ENCODE measurements at regions not wholly inside any gene's neighbourhood (a gene's known extent, or its start where the extent isn't known, plus 50 kb on each side); places are given as distances from the start of the nearest gene placed in this dataset.

- no peaks in the 10 kb centered on the region for H3K36me3 ChIP-seq (replicated peaks in 1 of 2; ENCODE audit: control extremely low read depth in 1 of 2, control insufficient read depth in 1 of 2, extremely low read depth in 1 of 2, insufficient read depth in 2 of 2, low read length in 1 of 2)
- no peak for DNase-seq
- POLR2A ChIA-PET = no interaction called here
- intact Hi-C loops (cut with micrococcal nuclease) = no loop called here
- CTCF ChIA-PET = interaction anchor here (0.9 kb wide), 1 partner anchor 50 kb away, joined by 3 read pairs; no protein-coding TSS in a partner anchor
- H4K20me1 ChIP-seq (ENCODE audit: control insufficient read depth, insufficient read depth, low read length, poor library complexity, severe bottlenecking) = no peaks in the 10 kb centered on the region
- TF ChIP-seq, protein P1, sequence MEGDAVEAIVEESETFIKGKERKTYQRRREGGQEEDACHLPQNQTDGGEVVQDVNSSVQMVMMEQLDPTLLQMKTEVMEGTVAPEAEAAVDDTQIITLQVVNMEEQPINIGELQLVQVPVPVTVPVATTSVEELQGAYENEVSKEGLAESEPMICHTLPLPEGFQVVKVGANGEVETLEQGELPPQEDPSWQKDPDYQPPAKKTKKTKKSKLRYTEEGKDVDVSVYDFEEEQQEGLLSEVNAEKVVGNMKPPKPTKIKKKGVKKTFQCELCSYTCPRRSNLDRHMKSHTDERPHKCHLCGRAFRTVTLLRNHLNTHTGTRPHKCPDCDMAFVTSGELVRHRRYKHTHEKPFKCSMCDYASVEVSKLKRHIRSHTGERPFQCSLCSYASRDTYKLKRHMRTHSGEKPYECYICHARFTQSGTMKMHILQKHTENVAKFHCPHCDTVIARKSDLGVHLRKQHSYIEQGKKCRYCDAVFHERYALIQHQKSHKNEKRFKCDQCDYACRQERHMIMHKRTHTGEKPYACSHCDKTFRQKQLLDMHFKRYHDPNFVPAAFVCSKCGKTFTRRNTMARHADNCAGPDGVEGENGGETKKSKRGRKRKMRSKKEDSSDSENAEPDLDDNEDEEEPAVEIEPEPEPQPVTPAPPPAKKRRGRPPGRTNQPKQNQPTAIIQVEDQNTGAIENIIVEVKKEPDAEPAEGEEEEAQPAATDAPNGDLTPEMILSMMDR (IDR thresholded peaks at IDR 0.05) = no peak
- TF ChIP-seq EZH2 (IDR thresholded peaks at IDR 0.05; ENCODE audit: borderline replicate concordance, insufficient read depth, low read depth, low read length, poor library complexity, severe bottlenecking) = no peak
- H3K79me2 ChIP-seq (ENCODE audit: control insufficient read depth, insufficient read depth, low read length) = no peaks in the 10 kb centered on the region
- H3K4me2 ChIP-seq (replicated peaks; ENCODE audit: low read depth, low read length, poor library complexity, severe bottlenecking) = no peak overlapping the region
- H2AFZ ChIP-seq (ENCODE audit: insufficient read depth, low read depth, low read length, poor library complexity, severe bottlenecking) = no peak overlapping the region
- H3K27ac ChIP-seq (ENCODE audit: low read length in 2 of 2) = no peak overlapping the region
- no peak overlapping the region for H3K4me3 ChIP-seq (ENCODE audit: control extremely low read depth in 1 of 5, extremely low read depth in 1 of 5, insufficient read depth in 1 of 5, low read depth in 2 of 5, low read length in 4 of 5)
- H3K27me3 ChIP-seq (replicated peaks in 1 of 4; ENCODE audit: control extremely low read depth in 1 of 4, control insufficient read depth in 3 of 4, insufficient read depth in 4 of 4, low read length in 3 of 4) = no peaks in the 10 kb centered on the region
- Mint-ChIP-seq H3K9me3 (ENCODE audit: insufficient read depth) (peaks cover 2% of the 10 kb centered on the region), H3K4me1 (no peaks in the 10 kb centered on the region), H3K27me3 (no peaks in the 10 kb centered on the region), H3K27ac (no peak overlapping the region), H3K4me3 (no peak overlapping the region)
- H3K9me3 ChIP-seq (ENCODE audit: control extremely low read depth in 1 of 3, control insufficient read depth in 2 of 3, insufficient read depth in 1 of 3, low read length in 2 of 3) = no peaks in the 10 kb centered on the region
- ATAC-seq (ENCODE audit: low read depth) = no peak
- no CpG with 5 or more reads among the region's 1 CpG for WGBS (ENCODE audit: insufficient coverage)
- no peaks in the 10 kb centered on the region for H3K4me1 ChIP-seq (ENCODE audit: control insufficient read depth in 2 of 2, insufficient read depth in 2 of 2, low read length in 2 of 2)
- no peak overlapping the region for H3K9ac ChIP-seq (ENCODE audit: low read length)
Observed at GRCh38 chr5:6926491-6927038, 213.3 kb downstream of the TENT4A start.

DNA sequence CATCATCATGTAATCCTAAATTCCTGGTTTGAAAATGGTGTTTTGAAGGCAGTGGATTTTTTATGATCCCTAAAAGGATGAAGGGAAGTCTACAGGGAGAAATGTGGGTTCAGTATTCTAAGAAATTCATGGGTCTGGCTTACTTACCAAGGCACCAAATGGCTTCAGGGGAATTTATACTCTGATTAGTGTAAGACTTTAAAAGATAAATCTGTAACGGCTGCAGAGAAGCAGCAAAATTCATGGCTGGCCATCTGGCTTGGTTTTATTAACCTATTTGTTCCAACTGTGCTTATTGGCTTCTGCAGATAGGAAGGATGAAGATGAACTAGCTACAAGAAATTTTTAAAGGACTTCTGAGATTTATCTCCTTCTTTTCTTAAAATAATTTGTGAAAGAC lies 222.8 kb downstream of the TENT4A start:
- Mint-ChIP-seq H3K4me1 (no peaks in the 10 kb centered on the region), H3K27ac (no peak overlapping the region), H3K4me3 (no peak overlapping the region), H3K27me3 (peaks cover 21% of the 10 kb centered on the region), H3K9me3 (ENCODE audit: insufficient read depth) (no peaks in the 10 kb centered on the region)
- H2AFZ ChIP-seq (ENCODE audit: insufficient read depth, low read depth, low read length, poor library complexity, severe bottlenecking) = no peak overlapping the region
- H3K4me1 ChIP-seq (ENCODE audit: control insufficient read depth in 2 of 2, insufficient read depth in 2 of 2, low read length in 2 of 2) = no peaks in the 10 kb centered on the region
- H4K20me1 ChIP-seq (ENCODE audit: control insufficient read depth, insufficient read depth, low read length, poor library complexity, severe bottlenecking) = no peaks in the 10 kb centered on the region
- H3K79me2 ChIP-seq (ENCODE audit: control insufficient read depth, insufficient read depth, low read length) = no peaks in the 10 kb centered on the region
- no peaks in the 10 kb centered on the region for H3K27me3 ChIP-seq (replicated peaks in 1 of 4; ENCODE audit: control extremely low read depth in 1 of 4, control insufficient read depth in 3 of 4, insufficient read depth in 4 of 4, low read length in 3 of 4)
- intact Hi-C loops (cut with micrococcal nuclease) = no loop called here
- no peak for TF ChIP-seq EZH2 (IDR thresholded peaks at IDR 0.05; ENCODE audit: borderline replicate concordance, insufficient read depth, low read depth, low read length, poor library complexity, severe bottlenecking)
- POLR2A ChIA-PET = no interaction called here
- ATAC-seq (ENCODE audit: low read depth) (no peak), DNase-seq (no peak)
- CTCF ChIA-PET = no interaction called here
- no peak overlapping the region for H3K27ac ChIP-seq (ENCODE audit: low read length in 2 of 2)
- no peak overlapping the region for H3K9ac ChIP-seq (ENCODE audit: low read length)
- 60% methylated on average over 1 of the region's 1 CpG for WGBS (ENCODE audit: insufficient coverage)
- no peaks in the 10 kb centered on the region for H3K9me3 ChIP-seq (ENCODE audit: control extremely low read depth in 1 of 3, control insufficient read depth in 2 of 3, insufficient read depth in 1 of 3, low read length in 2 of 3)
- H3K36me3 ChIP-seq (replicated peaks in 1 of 2; ENCODE audit: control extremely low read depth in 1 of 2, control insufficient read depth in 1 of 2, extremely low read depth in 1 of 2, insufficient read depth in 2 of 2, low read length in 1 of 2) = no peaks in the 10 kb centered on the region
- H3K4me2 ChIP-seq (replicated peaks; ENCODE audit: low read depth, low read length, poor library complexity, severe bottlenecking) = no peak overlapping the region
- no peak overlapping the region for H3K4me3 ChIP-seq (ENCODE audit: control extremely low read depth in 1 of 5, extremely low read depth in 1 of 5, insufficient read depth in 1 of 5, low read depth in 2 of 5, low read length in 4 of 5)
